Spleen (tissue), 7 donors: ENCODE measurements at regions not wholly inside any gene's neighbourhood (a gene's known extent, or its start where the extent isn't known, plus 50 kb on each side); places are given as distances from the start of the nearest gene placed in this dataset.

Experiments used
- POLR2AphosphoS5 ChIP-seq, 3 donors: sonication (generic); formaldehyde crosslinking; IDR thresholded peaks; one replicate each; pipeline ENCODE4 v1.5.1; 2017; ENCODE audit warnings: antibody characterized with exemption in 3 of 3
- TF ChIP-seq, protein P1 (sequence below), 11 experiments: fragments of 200-600 bp in 7 of 11; fragments of 450-650 bp in 4 of 11; sonication (generic) in 4 of 11; IDR thresholded peaks in 8 of 11; conservative IDR thresholded peaks in 3 of 11; 1 replicate in 7 of 11; 2 replicates in 4 of 11; pipeline versions ENCODE4 v1.4.0 to v1.8.0; 2016 to 2021; ENCODE audit warnings: antibody characterized with exemption in 11 of 11, inconsistent platforms in 4 of 11, mild to moderate bottlenecking in 1 of 11
- donor health status: DM: no; HTN: no; CAD: no; lungs with moderate emphysema.
- donor health status: DM: no; HTN: no; CAD: no.
- donor health status: DM: no; HTN: no; CAD: no.

DNA sequence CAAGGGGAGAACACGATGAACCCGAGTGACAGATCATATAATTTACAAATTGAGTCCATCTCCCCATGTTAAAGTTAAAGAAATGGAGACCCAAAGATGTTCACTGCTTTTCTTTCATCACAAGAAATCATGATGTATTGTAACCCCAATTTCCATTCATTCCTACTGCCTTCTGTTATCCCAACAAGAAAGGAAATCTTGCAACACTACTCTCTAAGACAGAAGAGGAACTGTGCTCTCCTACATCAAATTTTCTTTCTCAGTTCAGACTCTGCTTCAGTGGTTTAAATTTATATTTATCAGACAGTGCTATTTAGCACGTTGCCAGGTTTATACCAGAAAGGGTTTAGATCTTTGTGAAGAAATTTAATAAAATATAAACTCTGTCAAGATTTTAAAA is 83.8 kb upstream of the RASA1 start:
- TF ChIP-seq, protein P1, sequence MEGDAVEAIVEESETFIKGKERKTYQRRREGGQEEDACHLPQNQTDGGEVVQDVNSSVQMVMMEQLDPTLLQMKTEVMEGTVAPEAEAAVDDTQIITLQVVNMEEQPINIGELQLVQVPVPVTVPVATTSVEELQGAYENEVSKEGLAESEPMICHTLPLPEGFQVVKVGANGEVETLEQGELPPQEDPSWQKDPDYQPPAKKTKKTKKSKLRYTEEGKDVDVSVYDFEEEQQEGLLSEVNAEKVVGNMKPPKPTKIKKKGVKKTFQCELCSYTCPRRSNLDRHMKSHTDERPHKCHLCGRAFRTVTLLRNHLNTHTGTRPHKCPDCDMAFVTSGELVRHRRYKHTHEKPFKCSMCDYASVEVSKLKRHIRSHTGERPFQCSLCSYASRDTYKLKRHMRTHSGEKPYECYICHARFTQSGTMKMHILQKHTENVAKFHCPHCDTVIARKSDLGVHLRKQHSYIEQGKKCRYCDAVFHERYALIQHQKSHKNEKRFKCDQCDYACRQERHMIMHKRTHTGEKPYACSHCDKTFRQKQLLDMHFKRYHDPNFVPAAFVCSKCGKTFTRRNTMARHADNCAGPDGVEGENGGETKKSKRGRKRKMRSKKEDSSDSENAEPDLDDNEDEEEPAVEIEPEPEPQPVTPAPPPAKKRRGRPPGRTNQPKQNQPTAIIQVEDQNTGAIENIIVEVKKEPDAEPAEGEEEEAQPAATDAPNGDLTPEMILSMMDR (IDR thresholded peaks at IDR 0.05 in 8 of 11, conservative IDR thresholded peaks at IDR 0.05 in 3 of 11), result no peak
- no peak for TF ChIP-seq POLR2AphosphoS5 (IDR thresholded peaks at IDR 0.05)
